Stimulated activated CD8-positive, alpha-beta memory T cell treated with anti-CD3 and anti-CD28 coated beads, Interleukin-12 subunit alpha, Interleukin-12 subunit beta, amount 100 ng/mL, for 24 hours (primary cell): ENCODE measurements at regions not wholly inside any gene's neighbourhood (a gene's known extent, or its start where the extent isn't known, plus 50 kb on each side); places are given as distances from the start of the nearest gene placed in this dataset.
"Not testable (repeated sequence)": the region's sequence is repeated elsewhere in the genome, so short reads cannot be mapped to it uniquely, and the experiment has no call there.

Source experiments
- DNase-seq: peaks from one replicate; pipeline ENCODE4 v3.0.0-alpha.2; 2020; ENCODE audit errors: extremely low read depth

DNA sequence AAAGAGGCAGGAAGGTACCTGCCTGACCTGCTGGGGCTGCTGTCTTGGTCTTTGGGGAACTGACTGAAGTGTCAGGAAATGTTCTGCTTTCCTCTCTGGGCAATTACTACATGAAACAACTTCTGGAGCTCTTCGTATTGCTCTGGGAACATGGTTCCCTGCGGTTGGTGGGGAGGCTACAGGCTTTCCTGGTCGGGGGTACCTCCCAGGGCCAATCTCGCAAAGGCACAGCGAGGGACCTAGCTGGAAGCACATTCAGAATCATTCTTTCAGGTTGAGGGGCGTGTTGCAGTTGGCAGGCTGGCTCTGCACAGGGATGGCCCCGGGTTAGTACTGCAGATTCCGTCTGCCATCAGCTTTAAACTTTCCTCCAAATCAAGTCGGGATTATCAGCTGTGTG lies 88.9 kb upstream of the RANBP3L start:
- DNase-seq: no peak

DNA sequence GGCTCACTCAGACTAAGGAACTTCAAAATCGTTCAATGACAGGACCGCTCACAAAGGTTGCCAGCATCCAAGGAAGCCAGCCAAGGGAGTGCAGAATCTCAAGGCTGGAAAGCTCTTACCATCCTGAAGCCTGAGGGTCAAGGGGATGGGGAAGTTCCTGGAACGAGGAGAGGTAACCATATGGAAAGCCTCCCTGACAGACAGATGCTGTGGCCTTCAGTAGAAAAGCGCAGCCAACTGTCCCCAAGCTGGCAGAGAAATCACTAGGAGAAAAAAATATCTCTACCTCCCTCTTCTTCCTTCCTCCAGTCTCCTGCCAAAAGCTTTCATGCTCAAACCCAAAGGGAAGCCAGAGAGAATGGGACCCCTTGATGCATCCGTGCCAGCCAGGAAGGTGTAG lies 90.5 kb upstream of the RANBP3L start:
- DNase-seq: no peak

- no peak for DNase-seq
These were observed 91.1 kb upstream of the RANBP3L start for GRCh38 chr5:36392818-36393217.

DNA sequence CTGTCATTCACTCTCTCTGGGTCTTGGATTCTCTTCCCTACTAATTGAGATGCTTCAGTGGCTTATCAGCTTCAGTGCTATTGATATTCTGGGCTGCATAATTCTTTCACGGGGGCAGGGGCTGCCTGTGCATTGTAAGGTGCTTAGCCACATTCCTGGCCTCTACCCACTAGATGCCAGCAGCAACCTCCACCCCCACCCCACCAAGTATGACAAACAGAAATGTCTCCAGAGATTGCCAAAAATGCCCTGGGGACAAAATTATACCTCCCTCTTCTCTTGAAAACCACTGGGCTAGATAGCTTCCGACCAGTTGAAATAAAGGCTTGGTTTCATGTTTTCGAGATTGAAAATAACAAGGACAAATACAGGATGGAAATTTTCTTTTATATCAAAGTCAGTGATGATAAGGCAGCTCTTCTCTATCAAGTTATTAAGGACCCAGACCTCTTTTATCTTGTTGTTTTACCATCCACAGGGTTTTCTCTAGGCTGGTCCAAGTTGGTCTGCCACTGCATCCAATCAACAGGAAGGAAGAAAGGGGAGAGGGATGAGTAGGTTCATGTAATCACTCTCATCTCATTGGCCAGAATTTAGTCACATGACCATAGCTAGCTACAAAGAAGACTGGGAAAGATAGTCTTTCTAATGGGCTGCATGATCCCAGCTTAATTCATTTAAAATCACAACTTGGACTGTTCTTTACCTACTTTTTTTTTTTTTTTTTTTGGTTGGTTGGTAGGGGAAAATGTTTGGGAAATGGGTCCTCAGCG lies 92.1 kb upstream of the RANBP3L start:
- no peak for DNase-seq

DNA sequence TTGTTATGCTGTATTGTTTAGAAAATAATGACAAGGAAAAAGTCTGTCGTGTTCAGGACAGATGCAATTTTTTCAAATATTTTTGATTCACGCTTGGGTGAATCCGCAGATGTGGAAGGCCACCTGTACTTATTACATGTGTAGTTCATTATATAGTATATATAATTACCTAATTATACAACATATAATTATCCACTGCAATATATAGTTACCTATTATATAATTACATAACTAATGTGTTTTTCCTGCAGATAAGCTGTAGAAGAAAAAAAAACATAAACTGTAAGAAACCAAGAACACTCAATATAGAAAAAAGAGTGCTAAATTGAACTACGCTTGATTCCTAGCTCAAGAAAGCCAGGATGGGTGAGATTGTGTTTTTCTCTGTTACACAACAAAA lies 93.6 kb upstream of the RANBP3L start:
- DNase-seq: no peak

GRCh38 chr5:36395947-36396346 lies 94.2 kb upstream of the RANBP3L start:
- not testable (repeated sequence) for DNase-seq

- DNase-seq: no peak
These were observed 94.9 kb upstream of the RANBP3L start for GRCh38 chr5:36396640-36397039.

GRCh38 chr5:36397901-36398536 lies 96.3 kb upstream of the RANBP3L start:
- DNase-seq: no peak

- DNase-seq: no peak
These were observed 100.8 kb upstream of the RANBP3L start for GRCh38 chr5:36402512-36402906.

GRCh38 chr5:36403632-36404311 lies 102.1 kb upstream of the RANBP3L start:
- no peak for DNase-seq

- no peak for DNase-seq
These were observed 104.3 kb upstream of the RANBP3L start for GRCh38 chr5:36406023-36406422.

DNA sequence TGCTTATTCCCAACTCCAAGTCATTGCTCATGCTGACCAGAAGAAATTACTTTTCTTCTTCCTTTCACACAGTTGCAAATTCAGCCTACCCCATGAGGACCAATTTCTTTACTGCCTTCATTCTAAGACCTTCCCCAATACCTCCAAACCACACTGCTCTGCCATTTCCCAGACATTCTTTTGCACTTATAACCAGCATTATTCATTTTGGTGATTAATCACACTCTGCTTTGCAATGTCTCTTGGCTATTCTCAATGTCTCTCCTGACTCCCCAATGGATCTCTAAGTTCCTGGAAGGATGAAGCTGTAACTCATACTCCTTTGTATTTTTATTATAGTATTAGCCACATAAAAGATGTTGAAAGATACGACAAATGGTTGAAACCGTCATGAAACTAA lies 105.7 kb upstream of the RANBP3L start:
- DNase-seq: no peak

- not testable (repeated sequence) for DNase-seq
These were observed 108.0 kb upstream of the RANBP3L start for GRCh38 chr5:36409711-36410110.

- DNase-seq: not testable (repeated sequence)
These were observed 109.0 kb upstream of the RANBP3L start for GRCh38 chr5:36410672-36411071.

GRCh38 chr5:36414869-36415282 lies 113.2 kb upstream of the RANBP3L start:
- DNase-seq: no peak

- DNase-seq: no peak
These were observed 114.9 kb upstream of the RANBP3L start for GRCh38 chr5:36416605-36417004.

- no peak for DNase-seq
These were observed 115.5 kb upstream of the RANBP3L start for GRCh38 chr5:36417221-36417620.

DNA sequence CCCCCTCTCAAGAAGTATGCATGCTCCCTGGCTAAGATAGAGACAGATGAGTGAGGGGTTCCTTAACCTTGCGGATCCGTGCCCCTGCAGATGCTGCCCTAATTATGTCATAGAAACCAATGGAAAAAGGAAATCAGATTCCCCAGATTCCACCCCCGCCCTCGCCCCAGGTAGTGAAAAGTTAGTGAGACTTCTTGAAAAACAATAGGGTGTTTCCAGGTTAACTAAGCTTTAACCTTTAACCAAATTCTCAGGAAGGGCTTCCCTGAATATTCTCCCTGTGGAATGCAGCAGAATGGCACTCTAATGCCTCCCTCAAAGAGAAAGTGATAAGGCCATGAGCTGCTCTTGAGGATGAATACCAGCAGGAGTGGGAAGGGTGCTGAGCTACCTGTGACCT lies 116.0 kb upstream of the RANBP3L start:
- no peak for DNase-seq

DNA sequence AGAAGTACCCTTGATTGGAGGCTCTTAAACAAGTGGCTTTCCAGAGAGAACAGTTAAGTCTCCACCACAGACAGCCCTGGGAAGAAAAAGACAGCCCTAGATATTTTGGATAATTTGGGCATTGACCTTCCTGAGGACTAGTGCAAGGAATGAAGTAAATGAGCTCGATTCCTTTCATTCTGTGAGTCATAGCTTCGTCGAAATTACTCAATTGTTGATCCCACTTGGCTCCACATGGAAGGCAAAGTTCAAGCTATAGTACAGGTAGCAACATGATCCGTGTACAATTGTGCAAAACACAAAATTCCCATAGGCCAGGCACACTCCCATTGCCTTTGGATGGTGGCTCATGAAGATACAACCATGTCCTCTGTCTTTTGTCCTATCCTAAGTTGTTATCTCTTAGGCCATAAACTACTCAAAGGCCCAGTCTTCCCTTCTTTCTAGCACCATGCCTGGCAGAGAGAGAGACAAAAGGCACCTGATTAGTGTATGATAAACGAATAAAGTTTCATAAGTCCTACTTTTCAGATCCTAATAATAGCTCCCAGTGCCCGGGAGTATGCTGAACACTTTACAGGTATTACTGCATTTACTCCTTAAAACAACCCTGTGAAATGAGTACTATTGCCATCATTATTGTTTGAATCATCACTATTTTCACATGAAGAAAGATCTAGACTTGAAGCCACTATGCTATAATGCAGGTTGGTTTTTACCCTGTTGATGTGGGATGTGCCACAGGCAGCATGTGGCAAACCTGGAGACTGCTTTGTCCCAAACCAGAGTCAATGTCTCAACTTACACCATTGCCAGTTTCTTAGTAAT lies 116.7 kb upstream of the RANBP3L start:
- DNase-seq: no peak

DNA sequence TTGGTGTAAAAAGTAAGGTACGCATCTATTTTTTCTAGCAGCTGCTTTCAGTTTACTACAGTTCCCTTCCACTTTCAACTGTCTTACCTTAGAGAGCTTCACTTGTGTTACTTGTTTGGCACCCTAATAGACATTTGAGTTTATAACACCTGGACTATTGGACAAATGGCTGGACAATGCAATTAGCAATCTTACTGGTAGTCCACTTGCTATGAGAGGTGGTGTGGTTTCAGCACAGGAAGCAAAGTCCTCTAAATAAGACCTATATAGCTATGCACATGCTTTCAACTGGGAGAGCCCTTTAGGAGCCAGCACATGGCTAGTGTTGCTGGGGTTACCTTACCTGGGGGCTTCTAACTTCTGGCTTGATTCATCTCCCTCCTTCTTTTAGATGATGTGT lies 119.6 kb upstream of the RANBP3L start:
- DNase-seq: no peak

DNA sequence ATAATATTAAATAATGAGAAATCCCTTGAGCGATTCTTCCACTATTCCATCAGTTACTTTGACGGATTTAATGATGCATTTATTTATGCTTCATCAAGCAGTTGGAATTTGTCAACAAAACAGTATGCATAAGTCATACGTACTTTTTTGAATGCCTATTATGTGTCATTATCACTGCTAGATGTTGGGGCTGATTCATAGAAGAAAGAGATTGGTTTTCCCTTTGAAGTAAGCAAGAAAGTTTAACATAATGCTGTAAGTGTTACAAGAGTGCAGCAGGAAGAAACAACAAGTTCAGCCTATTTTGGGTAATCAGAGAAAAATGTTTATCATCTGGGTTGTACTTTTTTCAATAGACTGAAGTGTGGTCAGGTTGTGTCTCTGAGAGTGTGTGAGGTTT lies 121.2 kb upstream of the RANBP3L start:
- DNase-seq: no peak
